H9 (cell line): ENCODE measurements at regions not wholly inside any gene's neighbourhood (a gene's known extent, or its start where the extent isn't known, plus 50 kb on each side); places are given as distances from the start of the nearest gene placed in this dataset.

Experiments used
- DNase-seq: peaks from one replicate; pipeline ENCODE4 v3.0.0-alpha.2; 2017
- H2AFZ ChIP-seq: one replicate; pipeline ENCODE4 v1.6.1; 2013; ENCODE audit warnings: mild to moderate bottlenecking, low read length, control low read depth, moderate library complexity
- H2AK5ac ChIP-seq: 2 replicates; pipeline ENCODE4 v1.6.1; 2013; ENCODE audit warnings: low read length, control low read depth, mixed read lengths; ENCODE audit not compliant: insufficient read length
- H2BK120ac ChIP-seq: one replicate; pipeline ENCODE4 v1.6.1; 2013; ENCODE audit warnings: low read depth, mild to moderate bottlenecking, low read length, control low read depth, inconsistent platforms; ENCODE audit not compliant: poor library complexity, severe bottlenecking
- H2BK12ac ChIP-seq: 2 replicates; pipeline ENCODE4 v1.6.1; 2013; ENCODE audit warnings: low read length, control low read depth, mixed read lengths, low read depth; ENCODE audit not compliant: insufficient read length
- H2BK15ac ChIP-seq: 2 replicates; pipeline ENCODE4 v1.6.1; 2013; ENCODE audit warnings: low read depth, low read length, control low read depth
- H2BK20ac ChIP-seq: one replicate; pipeline ENCODE4 v1.6.1; 2013; ENCODE audit warnings: low read depth, mild to moderate bottlenecking, low read length, control low read depth, inconsistent platforms; ENCODE audit not compliant: poor library complexity, severe bottlenecking
- H2BK5ac ChIP-seq: 2 replicates; pipeline ENCODE4 v1.6.1; 2013; ENCODE audit warnings: low read length, control low read depth, mixed read lengths; ENCODE audit not compliant: insufficient read length
- H3K14ac ChIP-seq: 2 replicates; pipeline ENCODE4 v1.6.1; 2013; ENCODE audit warnings: low read length, control low read depth; ENCODE audit not compliant: insufficient read depth
- H3K18ac ChIP-seq: 2 replicates; pipeline ENCODE4 v1.6.1; 2013; ENCODE audit warnings: low read depth, mild to moderate bottlenecking, mixed read lengths, low read length, control low read depth; ENCODE audit not compliant: insufficient read length
- H3K23ac ChIP-seq: 2 replicates; pipeline ENCODE4 v1.6.1; 2013; ENCODE audit warnings: low read length, control low read depth, mixed read lengths, low read depth; ENCODE audit not compliant: insufficient read length
- H3K23me2 ChIP-seq: 2 replicates; pipeline ENCODE4 v1.6.1; 2013; ENCODE audit warnings: low read depth, mild to moderate bottlenecking, mixed read lengths, low read length, control low read depth; ENCODE audit not compliant: insufficient read length, poor library complexity, severe bottlenecking
- H3K27ac ChIP-seq: 2 replicates; pipeline ENCODE4 v1.5.1; 2013; ENCODE audit warnings: low read length, control low read depth, mixed read lengths, low read depth; ENCODE audit not compliant: insufficient read length
- H3K27me3 ChIP-seq: 2 replicates; pipeline ENCODE4 v1.6.1; 2013; ENCODE audit warnings: low read length, control low read depth, inconsistent platforms; ENCODE audit not compliant: insufficient read depth
- H3K4ac ChIP-seq: 2 replicates; pipeline ENCODE4 v1.6.1; 2013; ENCODE audit warnings: low read depth, mild to moderate bottlenecking, control low read depth, inconsistent platforms, low read length, moderate library complexity
- H3K4me1 ChIP-seq: 2 replicates; pipeline ENCODE4 v1.6.1; 2013; ENCODE audit warnings: low read length, control low read depth, inconsistent platforms; ENCODE audit not compliant: insufficient read depth
- H3K4me2 ChIP-seq: 2 replicates; pipeline ENCODE4 v1.6.1; 2013; ENCODE audit warnings: low read length, control low read depth, mixed read lengths; ENCODE audit not compliant: insufficient read length, insufficient read depth
- H3K56ac ChIP-seq: 2 replicates; pipeline ENCODE4 v1.6.1; 2013; ENCODE audit warnings: low read depth, mild to moderate bottlenecking, mixed read lengths, low read length, control low read depth; ENCODE audit not compliant: insufficient read length
- H3K79me1 ChIP-seq: 2 replicates; pipeline ENCODE4 v1.6.1; 2013; ENCODE audit warnings: low read depth, mild to moderate bottlenecking, moderate library complexity, low read length, control low read depth, inconsistent platforms; ENCODE audit not compliant: insufficient read depth, poor library complexity, severe bottlenecking
- H3K79me2 ChIP-seq: 2 replicates; pipeline ENCODE4 v1.6.1; 2013; ENCODE audit warnings: low read length, control low read depth, inconsistent platforms; ENCODE audit not compliant: insufficient read depth
- H3K9ac ChIP-seq: 2 replicates; pipeline ENCODE4 v1.6.1; 2013; ENCODE audit warnings: low read length, control low read depth, mixed read lengths; ENCODE audit not compliant: insufficient read length; ENCODE audit errors: extremely low read depth
- H3K9me3 ChIP-seq: one replicate; pipeline ENCODE4 v1.6.1; 2013; ENCODE audit warnings: low read depth, low read length, inconsistent platforms; ENCODE audit not compliant: control insufficient read depth
- H3T11ph ChIP-seq: one replicate; pipeline ENCODE4 v1.6.1; 2013; ENCODE audit warnings: mild to moderate bottlenecking, low read length, control low read depth, inconsistent platforms
- H4K20me1 ChIP-seq: one replicate; pipeline ENCODE4 v1.6.1; 2013; ENCODE audit not compliant: control insufficient read depth, insufficient read length, insufficient read depth
- H4K5ac ChIP-seq: 2 replicates; pipeline ENCODE4 v1.6.1; 2013; ENCODE audit warnings: low read depth, mild to moderate bottlenecking, mixed read lengths, low read length, control low read depth; ENCODE audit not compliant: insufficient read length
- H4K8ac ChIP-seq: replicated peaks from 2 replicates; pipeline ENCODE4 v1.6.1; 2013; ENCODE audit warnings: low read length, control low read depth, mixed read lengths, low read depth; ENCODE audit not compliant: insufficient read length
- H4K91ac ChIP-seq: 2 replicates; pipeline ENCODE4 v1.6.1; 2013; ENCODE audit warnings: low read depth, mild to moderate bottlenecking, moderate library complexity, mixed read lengths, low read length, control low read depth; ENCODE audit not compliant: insufficient read length
- H3K27ac Mint-ChIP-seq, 3 experiments: 2 replicates in 2 of 3; 3 replicates in 1 of 3; pipeline ENCODE4 v1.8.0; 2020 to 2021; ENCODE audit warnings: mixed read lengths in 3 of 3, mild to moderate bottlenecking in 1 of 3, moderate library complexity in 1 of 3
- H3K27me3 Mint-ChIP-seq: 2 replicates; pipeline ENCODE4 v1.8.0; 2021; ENCODE audit warnings: low read depth, mild to moderate bottlenecking, moderate library complexity, mixed read lengths
- H3K36me3 Mint-ChIP-seq, 3 experiments: 2 replicates in 2 of 3; 3 replicates in 1 of 3; pipeline ENCODE4 v1.8.0; 2020 to 2021; ENCODE audit warnings: low read depth in 3 of 3, mixed read lengths in 3 of 3; ENCODE audit not compliant: insufficient read depth in 1 of 3
- H3K4me1 Mint-ChIP-seq, 2 experiments: 2 replicates each; pipeline ENCODE4 v1.8.0; 2020; ENCODE audit warnings: mixed read lengths in 2 of 2
- H3K4me3 Mint-ChIP-seq, 2 experiments: 2 replicates in 1 of 2; 3 replicates in 1 of 2; pipeline ENCODE4 v1.8.0; 2020 to 2021; ENCODE audit warnings: mild to moderate bottlenecking in 2 of 2, mixed read lengths in 2 of 2, moderate library complexity in 1 of 2
- H3K9me3 Mint-ChIP-seq, 2 experiments: 2 replicates in 1 of 2; 3 replicates in 1 of 2; pipeline ENCODE4 v1.8.0; 2020; ENCODE audit warnings: mild to moderate bottlenecking in 2 of 2, mixed read lengths in 2 of 2, moderate library complexity in 1 of 2
- WGBS: extraction: QIAGEN DNeasy Blood & Tissue Kit; methylation state at CpG from one replicate; pipeline ENCODE4 v1.1.7; 2013; ENCODE audit warnings: missing lambda C conversion rate, low lambda C conversion rate, mixed read lengths; ENCODE audit not compliant: insufficient read length; ENCODE audit errors: extremely low coverage; 5-methylcytosine and 5-hydroxymethylcytosine counted together
- TF ChIP-seq, protein P1 (sequence below): fragments of 200-600 bp; sonication (generic); conservative IDR thresholded peaks from 3 replicates; pipeline ENCODE4 v1.8.0; 2021; ENCODE audit warnings: antibody characterized with exemption, mild to moderate bottlenecking

GRCh38 chr21:22260274-22260673, 1262.1 kb downstream of the NCAM2 start:
- no peaks in the 10 kb centered on the region for H3K79me1 ChIP-seq
- H3K9me3 ChIP-seq, result no peaks in the 10 kb centered on the region
- no peak overlapping the region for H4K5ac ChIP-seq
- no peak overlapping the region for H3K4ac ChIP-seq
- no CpG with 5 or more reads among the region's 2 CpGs for WGBS
- no peak overlapping the region for H3K27ac ChIP-seq
- no peak overlapping the region for H3K9ac ChIP-seq
- no peak overlapping the region for H3K23ac ChIP-seq
- H2BK20ac ChIP-seq, result no peak overlapping the region
- TF ChIP-seq, protein P1, sequence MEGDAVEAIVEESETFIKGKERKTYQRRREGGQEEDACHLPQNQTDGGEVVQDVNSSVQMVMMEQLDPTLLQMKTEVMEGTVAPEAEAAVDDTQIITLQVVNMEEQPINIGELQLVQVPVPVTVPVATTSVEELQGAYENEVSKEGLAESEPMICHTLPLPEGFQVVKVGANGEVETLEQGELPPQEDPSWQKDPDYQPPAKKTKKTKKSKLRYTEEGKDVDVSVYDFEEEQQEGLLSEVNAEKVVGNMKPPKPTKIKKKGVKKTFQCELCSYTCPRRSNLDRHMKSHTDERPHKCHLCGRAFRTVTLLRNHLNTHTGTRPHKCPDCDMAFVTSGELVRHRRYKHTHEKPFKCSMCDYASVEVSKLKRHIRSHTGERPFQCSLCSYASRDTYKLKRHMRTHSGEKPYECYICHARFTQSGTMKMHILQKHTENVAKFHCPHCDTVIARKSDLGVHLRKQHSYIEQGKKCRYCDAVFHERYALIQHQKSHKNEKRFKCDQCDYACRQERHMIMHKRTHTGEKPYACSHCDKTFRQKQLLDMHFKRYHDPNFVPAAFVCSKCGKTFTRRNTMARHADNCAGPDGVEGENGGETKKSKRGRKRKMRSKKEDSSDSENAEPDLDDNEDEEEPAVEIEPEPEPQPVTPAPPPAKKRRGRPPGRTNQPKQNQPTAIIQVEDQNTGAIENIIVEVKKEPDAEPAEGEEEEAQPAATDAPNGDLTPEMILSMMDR, result no peak
- no peaks in the 10 kb centered on the region for H4K20me1 ChIP-seq
- no peak overlapping the region for H3T11ph ChIP-seq
- no peak overlapping the region for H3K14ac ChIP-seq
- no peak overlapping the region for H4K91ac ChIP-seq
- H2BK12ac ChIP-seq, result no peak overlapping the region
- H3K56ac ChIP-seq, result no peak overlapping the region
- H4K8ac ChIP-seq, result no peak overlapping the region
- H3K27me3 ChIP-seq, result no peaks in the 10 kb centered on the region
- no peak for DNase-seq
- H2BK5ac ChIP-seq, result no peak overlapping the region
- H3K18ac ChIP-seq, result no peak overlapping the region
- H2BK15ac ChIP-seq, result no peak overlapping the region
- H3K9me3 Mint-ChIP-seq, result peaks cover 0 to 2% of the 10 kb centered on the region in 2 experiments; a peak in 2 of 5 replicates
- H3K4me1 ChIP-seq, result no peaks in the 10 kb centered on the region
- H2AK5ac ChIP-seq, result no peak overlapping the region
- no peak overlapping the region for H2AFZ ChIP-seq
- H3K36me3 Mint-ChIP-seq, result no peaks in the 10 kb centered on the region
- no peak overlapping the region for H3K4me2 ChIP-seq
- H3K27me3 Mint-ChIP-seq, result no peaks in the 10 kb centered on the region
- H3K23me2 ChIP-seq, result no peaks in the 10 kb centered on the region
- H3K79me2 ChIP-seq, result no peaks in the 10 kb centered on the region
- H3K27ac Mint-ChIP-seq, result no peak overlapping the region
- no peak overlapping the region for H3K4me3 Mint-ChIP-seq
- no peak overlapping the region for H2BK120ac ChIP-seq
- H3K4me1 Mint-ChIP-seq, result no peaks in the 10 kb centered on the region
